ENCODE measurements at regions not wholly inside any gene's neighbourhood (a gene's known extent, or its start where the extent isn't known, plus 50 kb on each side); places are given as distances from the start of the nearest gene placed in this dataset.

- TF ChIP-seq CTCF (IDR thresholded peaks at IDR 0.05; ENCODE audit: insufficient read depth, low read depth, low read length) (no peak), EZH2 (IDR thresholded peaks at IDR 0.05; ENCODE audit: insufficient read depth, low read length) (no peak)
These were observed 570.9 kb downstream of the CMPK2 start for GRCh38 chr2:6294791-6295190.
